ENCODE measurements at regions not wholly inside any gene's neighbourhood (a gene's known extent, or its start where the extent isn't known, plus 50 kb on each side); places are given as distances from the start of the nearest gene placed in this dataset.

- Histone ChIP-seq H3K36me3 (ENCODE audit: control insufficient read depth in 3 of 3, insufficient read depth in 3 of 3, low read length in 3 of 3) (no peaks in the 10 kb centered on the region), H3K27ac (ENCODE audit: low read depth, low read length) (no peak overlapping the region), H3K27me3 (ENCODE audit: control insufficient read depth in 3 of 3, insufficient read depth in 3 of 3, low read length in 3 of 3) (no peaks in the 10 kb centered on the region), H3K9ac (ENCODE audit: low read depth in 1 of 3, low read length in 3 of 3) (no peak overlapping the region), H3K9me3 (ENCODE audit: control insufficient read depth in 3 of 3, low read length in 3 of 3) (peaks cover 0 to 2% (median 0%) of the 10 kb centered on the region in 3 donors), H3K4me3 (ENCODE audit: low read length in 3 of 3) (no peak overlapping the region), H3K4me1 (ENCODE audit: control insufficient read depth in 3 of 3, insufficient read depth in 3 of 3, low read length in 3 of 3) (no peaks in the 10 kb centered on the region)
Measured at GRCh38 chr18:73785300-73785699, 362.3 kb downstream of the FBXO15 start.

GRCh38 chr18:73784853-73785252 is 362.8 kb downstream of the FBXO15 start:
- Histone ChIP-seq H3K27ac (ENCODE audit: low read depth, low read length) (no peak overlapping the region), H3K36me3 (ENCODE audit: control insufficient read depth in 3 of 3, insufficient read depth in 3 of 3, low read length in 3 of 3) (no peaks in the 10 kb centered on the region), H3K4me1 (ENCODE audit: control insufficient read depth in 3 of 3, insufficient read depth in 3 of 3, low read length in 3 of 3) (no peaks in the 10 kb centered on the region), H3K9me3 (ENCODE audit: control insufficient read depth in 3 of 3, low read length in 3 of 3) (peaks cover 0 to 2% (median 0%) of the 10 kb centered on the region in 3 donors), H3K27me3 (ENCODE audit: control insufficient read depth in 3 of 3, insufficient read depth in 3 of 3, low read length in 3 of 3) (no peaks in the 10 kb centered on the region), H3K9ac (ENCODE audit: low read depth in 1 of 3, low read length in 3 of 3) (no peak overlapping the region), H3K4me3 (ENCODE audit: low read length in 3 of 3) (no peak overlapping the region)

GRCh38 chr18:73782405-73782804 is 365.2 kb downstream of the FBXO15 start:
- no peaks in the 10 kb centered on the region for H3K36me3 ChIP-seq (ENCODE audit: control insufficient read depth in 3 of 3, insufficient read depth in 3 of 3, low read length in 3 of 3)
- H3K9me3 ChIP-seq (ENCODE audit: control insufficient read depth in 3 of 3, low read length in 3 of 3): no peaks in the 10 kb centered on the region
- H3K27ac ChIP-seq (ENCODE audit: low read depth, low read length): no peak overlapping the region
- no peak overlapping the region for H3K4me3 ChIP-seq (ENCODE audit: low read length in 3 of 3)
- no peaks in the 10 kb centered on the region for H3K4me1 ChIP-seq (ENCODE audit: control insufficient read depth in 3 of 3, insufficient read depth in 3 of 3, low read length in 3 of 3)
- H3K27me3 ChIP-seq (ENCODE audit: control insufficient read depth in 3 of 3, insufficient read depth in 3 of 3, low read length in 3 of 3): no peaks in the 10 kb centered on the region
- no peak overlapping the region for H3K9ac ChIP-seq (ENCODE audit: low read depth in 1 of 3, low read length in 3 of 3)

GRCh38 chr18:73780218-73780617 is 367.4 kb downstream of the FBXO15 start:
- Histone ChIP-seq H3K9me3 (ENCODE audit: control insufficient read depth in 3 of 3, low read length in 3 of 3) (no peaks in the 10 kb centered on the region), H3K36me3 (ENCODE audit: control insufficient read depth in 3 of 3, insufficient read depth in 3 of 3, low read length in 3 of 3) (no peaks in the 10 kb centered on the region), H3K4me3 (ENCODE audit: low read length in 3 of 3) (no peak overlapping the region), H3K27ac (ENCODE audit: low read depth, low read length) (no peak overlapping the region), H3K27me3 (ENCODE audit: control insufficient read depth in 3 of 3, insufficient read depth in 3 of 3, low read length in 3 of 3) (no peaks in the 10 kb centered on the region), H3K4me1 (ENCODE audit: control insufficient read depth in 3 of 3, insufficient read depth in 3 of 3, low read length in 3 of 3) (no peaks in the 10 kb centered on the region), H3K9ac (ENCODE audit: low read depth in 1 of 3, low read length in 3 of 3) (no peak overlapping the region)

- no peak overlapping the region for H3K27ac ChIP-seq (ENCODE audit: low read depth, low read length)
- H3K4me1 ChIP-seq (ENCODE audit: control insufficient read depth in 3 of 3, insufficient read depth in 3 of 3, low read length in 3 of 3): no peaks in the 10 kb centered on the region
- no peaks in the 10 kb centered on the region for H3K9me3 ChIP-seq (ENCODE audit: control insufficient read depth in 3 of 3, low read length in 3 of 3)
- H3K27me3 ChIP-seq (ENCODE audit: control insufficient read depth in 3 of 3, insufficient read depth in 3 of 3, low read length in 3 of 3): no peaks in the 10 kb centered on the region
- no peak overlapping the region for H3K9ac ChIP-seq (ENCODE audit: low read depth in 1 of 3, low read length in 3 of 3)
- H3K4me3 ChIP-seq (ENCODE audit: low read length in 3 of 3): no peak overlapping the region
- no peaks in the 10 kb centered on the region for H3K36me3 ChIP-seq (ENCODE audit: control insufficient read depth in 3 of 3, insufficient read depth in 3 of 3, low read length in 3 of 3)
Measured at GRCh38 chr18:73778032-73778359, 369.6 kb downstream of the FBXO15 start.

GRCh38 chr18:73777356-73778031 is 370.1 kb downstream of the FBXO15 start:
- no peaks in the 10 kb centered on the region for H3K9me3 ChIP-seq (ENCODE audit: control insufficient read depth in 3 of 3, low read length in 3 of 3)
- H3K27me3 ChIP-seq (ENCODE audit: control insufficient read depth in 3 of 3, insufficient read depth in 3 of 3, low read length in 3 of 3): no peaks in the 10 kb centered on the region
- no peaks in the 10 kb centered on the region for H3K36me3 ChIP-seq (ENCODE audit: control insufficient read depth in 3 of 3, insufficient read depth in 3 of 3, low read length in 3 of 3)
- H3K9ac ChIP-seq (ENCODE audit: low read depth in 1 of 3, low read length in 3 of 3): no peak overlapping the region
- H3K4me1 ChIP-seq (ENCODE audit: control insufficient read depth in 3 of 3, insufficient read depth in 3 of 3, low read length in 3 of 3): no peaks in the 10 kb centered on the region
- no peak overlapping the region for H3K27ac ChIP-seq (ENCODE audit: low read depth, low read length)
- H3K4me3 ChIP-seq (ENCODE audit: low read length in 3 of 3): no peak overlapping the region

- Histone ChIP-seq H3K9me3 (ENCODE audit: control insufficient read depth in 3 of 3, low read length in 3 of 3) (no peaks in the 10 kb centered on the region), H3K4me3 (ENCODE audit: low read length in 3 of 3) (no peak overlapping the region), H3K4me1 (ENCODE audit: control insufficient read depth in 3 of 3, insufficient read depth in 3 of 3, low read length in 3 of 3) (no peaks in the 10 kb centered on the region), H3K27ac (ENCODE audit: low read depth, low read length) (no peak overlapping the region), H3K9ac (ENCODE audit: low read depth in 1 of 3, low read length in 3 of 3) (no peak overlapping the region), H3K27me3 (ENCODE audit: control insufficient read depth in 3 of 3, insufficient read depth in 3 of 3, low read length in 3 of 3) (no peaks in the 10 kb centered on the region), H3K36me3 (ENCODE audit: control insufficient read depth in 3 of 3, insufficient read depth in 3 of 3, low read length in 3 of 3) (no peaks in the 10 kb centered on the region)
Measured at GRCh38 chr18:73774811-73775509, 372.7 kb downstream of the FBXO15 start.

GRCh38 chr18:73768043-73768442 is 379.6 kb downstream of the FBXO15 start:
- Histone ChIP-seq H3K9ac (ENCODE audit: low read depth in 1 of 3, low read length in 3 of 3) (no peak overlapping the region), H3K27me3 (ENCODE audit: control insufficient read depth in 3 of 3, insufficient read depth in 3 of 3, low read length in 3 of 3) (no peaks in the 10 kb centered on the region), H3K4me1 (ENCODE audit: control insufficient read depth in 3 of 3, insufficient read depth in 3 of 3, low read length in 3 of 3) (no peaks in the 10 kb centered on the region), H3K27ac (ENCODE audit: low read depth, low read length) (no peak overlapping the region), H3K4me3 (ENCODE audit: low read length in 3 of 3) (no peak overlapping the region), H3K9me3 (ENCODE audit: control insufficient read depth in 3 of 3, low read length in 3 of 3) (no peaks in the 10 kb centered on the region), H3K36me3 (ENCODE audit: control insufficient read depth in 3 of 3, insufficient read depth in 3 of 3, low read length in 3 of 3) (no peaks in the 10 kb centered on the region)

GRCh38 chr18:73766910-73767515 is 380.6 kb downstream of the FBXO15 start:
- Histone ChIP-seq H3K36me3 (ENCODE audit: control insufficient read depth in 3 of 3, insufficient read depth in 3 of 3, low read length in 3 of 3) (no peaks in the 10 kb centered on the region), H3K4me3 (ENCODE audit: low read length in 3 of 3) (no peak overlapping the region), H3K27ac (ENCODE audit: low read depth, low read length) (no peak overlapping the region), H3K9me3 (ENCODE audit: control insufficient read depth in 3 of 3, low read length in 3 of 3) (no peaks in the 10 kb centered on the region), H3K9ac (ENCODE audit: low read depth in 1 of 3, low read length in 3 of 3) (no peak overlapping the region), H3K4me1 (ENCODE audit: control insufficient read depth in 3 of 3, insufficient read depth in 3 of 3, low read length in 3 of 3) (no peaks in the 10 kb centered on the region), H3K27me3 (ENCODE audit: control insufficient read depth in 3 of 3, insufficient read depth in 3 of 3, low read length in 3 of 3) (no peaks in the 10 kb centered on the region)

- H3K9ac ChIP-seq (ENCODE audit: low read depth in 1 of 3, low read length in 3 of 3): no peak overlapping the region
- H3K9me3 ChIP-seq (ENCODE audit: control insufficient read depth in 3 of 3, low read length in 3 of 3): peaks cover 0 to 2% (median 2%) of the 10 kb centered on the region in 3 donors
- no peak overlapping the region for H3K27ac ChIP-seq (ENCODE audit: low read depth, low read length)
- H3K27me3 ChIP-seq (ENCODE audit: control insufficient read depth in 3 of 3, insufficient read depth in 3 of 3, low read length in 3 of 3): peaks cover 0 to 3% (median 0%) of the 10 kb centered on the region in 3 donors
- H3K4me3 ChIP-seq (ENCODE audit: low read length in 3 of 3): no peak overlapping the region
- H3K36me3 ChIP-seq (ENCODE audit: control insufficient read depth in 3 of 3, insufficient read depth in 3 of 3, low read length in 3 of 3): no peaks in the 10 kb centered on the region
- H3K4me1 ChIP-seq (ENCODE audit: control insufficient read depth in 3 of 3, insufficient read depth in 3 of 3, low read length in 3 of 3): no peaks in the 10 kb centered on the region
Measured at GRCh38 chr18:73758446-73758845, 389.2 kb downstream of the FBXO15 start.

Measured in skeletal muscle tissue (tissue), 3 donors.